Smooth muscle cell (in vitro differentiated cells): ENCODE measurements at regions not wholly inside any gene's neighbourhood (a gene's known extent, or its start where the extent isn't known, plus 50 kb on each side); places are given as distances from the start of the nearest gene placed in this dataset.

Experiments
- DNase-seq: peaks from one replicate; lab custom pipeline; 2025; ENCODE audit not compliant: unreplicated experiment; lab: John Stamatoyannopoulos, UW
- H2AFZ ChIP-seq: fragments of 200-600 bp; sonication (generic); 2 replicates; pipeline ENCODE4 v1.6.0; 2016; ENCODE audit warnings: antibody characterized with exemption, low read depth, mild to moderate bottlenecking
- H3F3A ChIP-seq: fragments of 200-600 bp; sonication (generic); 2 replicates; pipeline ENCODE4 v1.6.0; 2017; ENCODE audit warnings: antibody characterized with exemption, low read depth
- H3K27ac ChIP-seq: fragments of 200-600 bp; sonication (generic); 2 replicates; pipeline ENCODE4 v1.5.1; 2016; ENCODE audit warnings: low read depth, mild to moderate bottlenecking
- H3K27me3 ChIP-seq: fragments of 200-600 bp; sonication (generic); 2 replicates; pipeline ENCODE4 v1.6.1; 2016; ENCODE audit warnings: low read depth, mild to moderate bottlenecking
- H3K36me3 ChIP-seq: fragments of 200-600 bp; sonication (generic); 2 replicates; pipeline ENCODE4 v1.5.1; 2016; ENCODE audit warnings: low read depth
- H3K4me1 ChIP-seq: fragments of 200-600 bp; sonication (generic); 2 replicates; pipeline ENCODE4 v1.5.1; 2016; ENCODE audit warnings: low read depth
- H3K4me2 ChIP-seq: fragments of 200-600 bp; sonication (generic); 2 replicates; pipeline ENCODE4 v1.6.0; 2016; ENCODE audit warnings: mild to moderate bottlenecking
- H3K4me3 ChIP-seq: fragments of 200-600 bp; sonication (generic); 2 replicates; pipeline ENCODE4 v1.5.1; 2016; ENCODE audit warnings: mild to moderate bottlenecking
- H3K79me2 ChIP-seq: fragments of 200-600 bp; sonication (generic); 2 replicates; pipeline ENCODE4 v1.6.0; 2016; ENCODE audit warnings: low read depth, mild to moderate bottlenecking
- H3K9ac ChIP-seq: fragments of 200-600 bp; sonication (generic); 2 replicates; pipeline ENCODE4 v1.6.0; 2016; ENCODE audit warnings: low read depth
- H3K9me3 ChIP-seq: fragments of 200-600 bp; sonication (generic); replicated peaks from 2 replicates; pipeline ENCODE4 v1.5.1; 2016; ENCODE audit warnings: low read depth
- H4K20me1 ChIP-seq: fragments of 200-600 bp; sonication (generic); 2 replicates; pipeline ENCODE4 v1.6.0; 2016; ENCODE audit warnings: low read depth
- WGBS: methylation state at CpG from one replicate; pipeline ENCODE4 v1.1.7; 2016; ENCODE audit warnings: low lambda C conversion rate; 5-methylcytosine and 5-hydroxymethylcytosine counted together
- TF ChIP-seq, protein P1 (sequence below): fragments of 200-600 bp; sonication (generic); IDR thresholded peaks from 2 replicates; pipeline ENCODE4 v1.5.1; 2017; ENCODE audit warnings: borderline replicate concordance, mild to moderate bottlenecking, antibody characterized with exemption; ENCODE audit not compliant: insufficient read depth, poor library complexity, severe bottlenecking

DNA sequence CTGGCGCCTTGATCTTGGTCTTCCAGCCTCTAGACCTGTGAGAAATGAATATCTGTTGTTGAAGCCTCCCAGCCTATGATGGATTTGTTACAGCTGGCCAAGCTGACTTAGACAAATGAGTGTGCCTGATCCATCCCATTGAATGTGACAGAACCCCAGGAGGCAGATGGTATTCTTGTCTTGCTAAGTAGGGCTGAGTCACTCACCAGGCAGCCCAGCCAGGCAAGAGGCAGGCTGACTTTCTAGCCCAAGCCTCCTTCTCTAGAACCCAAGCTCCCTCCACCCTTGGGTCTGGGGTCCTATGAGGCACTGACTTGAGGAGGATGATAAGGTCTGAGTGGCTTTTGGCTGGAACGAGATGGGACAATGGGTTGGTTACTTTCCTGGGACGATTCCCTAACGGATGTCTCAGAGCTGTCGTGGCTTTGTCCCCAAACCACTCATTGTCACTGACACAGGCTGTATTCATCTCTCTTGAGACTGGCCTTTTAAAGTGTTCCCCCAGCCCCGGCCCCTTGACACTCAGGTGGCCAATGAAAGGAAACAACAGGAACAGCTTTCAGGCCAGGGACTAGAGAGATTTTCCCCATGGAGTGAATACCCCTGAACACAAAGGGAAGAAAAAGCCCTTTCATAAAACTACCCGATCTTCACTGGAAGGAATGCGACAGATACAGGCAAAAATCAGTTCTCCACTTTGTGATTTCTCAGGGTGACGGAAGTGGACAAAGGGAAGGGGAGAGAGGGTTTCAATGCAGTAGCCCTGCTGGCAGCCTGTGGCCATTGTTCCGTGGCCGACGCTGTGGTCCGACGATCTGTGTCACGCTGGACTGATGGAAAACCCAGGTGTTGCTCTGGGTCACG, 264.2 kb downstream of the AACS start:
- Histone ChIP-seq H3K4me1 (no peaks in the 10 kb centered on the region), H3K27me3 (peaks cover 4% of the 10 kb centered on the region), H3K79me2 (no peaks in the 10 kb centered on the region), H2AFZ (no peak overlapping the region), H3K9me3 (no peaks in the 10 kb centered on the region), H3K4me3 (no peak overlapping the region), H4K20me1 (no peaks in the 10 kb centered on the region), H3F3A (no peaks in the 10 kb centered on the region), H3K9ac (no peak overlapping the region), H3K4me2 (no peak overlapping the region), H3K36me3 (no peaks in the 10 kb centered on the region), H3K27ac (no peak overlapping the region)
- TF ChIP-seq, protein P1, sequence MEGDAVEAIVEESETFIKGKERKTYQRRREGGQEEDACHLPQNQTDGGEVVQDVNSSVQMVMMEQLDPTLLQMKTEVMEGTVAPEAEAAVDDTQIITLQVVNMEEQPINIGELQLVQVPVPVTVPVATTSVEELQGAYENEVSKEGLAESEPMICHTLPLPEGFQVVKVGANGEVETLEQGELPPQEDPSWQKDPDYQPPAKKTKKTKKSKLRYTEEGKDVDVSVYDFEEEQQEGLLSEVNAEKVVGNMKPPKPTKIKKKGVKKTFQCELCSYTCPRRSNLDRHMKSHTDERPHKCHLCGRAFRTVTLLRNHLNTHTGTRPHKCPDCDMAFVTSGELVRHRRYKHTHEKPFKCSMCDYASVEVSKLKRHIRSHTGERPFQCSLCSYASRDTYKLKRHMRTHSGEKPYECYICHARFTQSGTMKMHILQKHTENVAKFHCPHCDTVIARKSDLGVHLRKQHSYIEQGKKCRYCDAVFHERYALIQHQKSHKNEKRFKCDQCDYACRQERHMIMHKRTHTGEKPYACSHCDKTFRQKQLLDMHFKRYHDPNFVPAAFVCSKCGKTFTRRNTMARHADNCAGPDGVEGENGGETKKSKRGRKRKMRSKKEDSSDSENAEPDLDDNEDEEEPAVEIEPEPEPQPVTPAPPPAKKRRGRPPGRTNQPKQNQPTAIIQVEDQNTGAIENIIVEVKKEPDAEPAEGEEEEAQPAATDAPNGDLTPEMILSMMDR, result no peak
- WGBS, result 54% methylated on average over 16 of the region's 16 CpGs
- DNase-seq, result no peak

DNA sequence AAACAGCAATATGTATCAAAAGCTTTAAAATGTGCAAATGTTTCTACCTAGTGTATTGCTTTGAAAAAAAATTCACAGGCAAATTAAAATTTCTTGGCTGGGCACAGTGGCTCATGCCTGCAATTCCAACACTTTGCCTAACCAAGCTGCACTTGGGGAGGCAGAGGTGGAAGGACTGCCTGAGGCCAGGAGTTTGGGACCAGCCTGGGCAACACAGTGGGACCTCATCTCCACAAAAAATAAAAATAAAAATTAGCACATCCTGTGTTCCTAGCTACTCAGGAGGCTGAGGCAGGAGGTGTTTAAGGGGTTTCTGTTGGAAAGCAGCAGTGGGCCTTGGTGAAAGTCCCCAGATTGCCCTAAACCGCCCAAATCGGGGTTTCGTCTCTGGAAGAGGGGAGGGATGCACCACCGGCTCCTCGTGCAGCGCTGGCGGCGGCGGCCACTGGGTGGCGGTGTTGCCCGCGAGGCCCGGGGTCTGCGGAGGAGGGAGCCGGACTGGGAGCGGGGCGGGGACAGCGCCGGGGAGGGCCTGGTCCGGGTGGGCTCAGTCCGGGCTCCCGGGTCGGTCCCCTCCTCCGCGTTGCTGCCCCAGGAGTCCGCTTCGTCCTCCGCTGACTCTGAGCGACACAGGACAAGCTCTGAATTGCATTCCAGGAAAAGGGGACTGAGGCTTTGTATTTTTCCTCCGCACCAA, 265.6 kb downstream of the AACS start:
- Histone ChIP-seq H3K4me3 (peak overlapping the region; percentile 53), H4K20me1 (no peaks in the 10 kb centered on the region), H3K36me3 (no peaks in the 10 kb centered on the region), H3F3A (no peaks in the 10 kb centered on the region), H3K79me2 (no peaks in the 10 kb centered on the region), H3K27ac (no peak overlapping the region), H3K9me3 (no peaks in the 10 kb centered on the region), H3K27me3 (peaks cover 4% of the 10 kb centered on the region), H3K4me2 (peak overlapping the region; percentile 97), H3K4me1 (no peaks in the 10 kb centered on the region), H2AFZ (peak overlapping the region; percentile 98), H3K9ac (no peak overlapping the region)
- TF ChIP-seq, protein P1, result peak; percentile 95
- under 1% methylated on average over 21 of the region's 30 CpGs for WGBS
- DNase-seq, result peak; percentile 38

DNA sequence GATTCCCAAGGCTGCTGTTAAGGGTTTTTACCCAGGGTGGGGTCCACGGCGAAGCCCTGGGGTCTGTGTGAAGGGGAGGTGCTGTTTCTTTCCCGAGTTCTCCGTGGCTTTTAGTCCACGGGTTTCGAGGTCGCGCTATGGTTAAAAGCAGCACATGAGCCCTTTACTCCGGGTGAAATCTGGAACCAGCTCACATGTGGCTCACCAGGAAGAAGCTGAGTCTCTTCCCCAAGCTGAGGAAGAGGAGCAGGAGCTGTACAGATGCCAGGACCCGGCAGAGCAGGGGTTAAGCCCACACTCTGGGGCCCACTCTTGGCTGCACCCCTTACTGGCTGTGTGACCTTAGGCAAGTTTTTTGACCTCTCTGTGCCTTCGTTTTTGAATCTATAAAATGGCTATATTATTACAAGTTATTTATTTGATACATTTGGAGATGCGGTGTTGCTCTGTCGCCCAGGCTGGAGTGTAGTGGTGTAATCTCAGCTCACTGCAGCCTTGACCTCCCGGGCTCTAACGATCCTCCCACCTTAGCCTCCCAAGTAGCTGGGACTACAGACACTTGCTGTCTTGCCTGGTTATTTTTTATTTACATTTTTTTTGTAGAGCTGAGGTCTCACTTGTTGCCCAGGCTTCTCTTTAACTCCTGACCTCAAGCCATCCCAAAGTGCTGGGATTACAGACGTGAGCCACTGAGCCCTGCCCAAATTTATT, 266.3 kb downstream of the AACS start:
- DNase-seq, result no peak
- H3K9me3 ChIP-seq, result no peaks in the 10 kb centered on the region
- no peaks in the 10 kb centered on the region for H3K36me3 ChIP-seq
- H3K79me2 ChIP-seq, result no peaks in the 10 kb centered on the region
- H4K20me1 ChIP-seq, result no peaks in the 10 kb centered on the region
- H3K4me3 ChIP-seq, result peak overlapping the region; percentile 53
- H3K4me2 ChIP-seq, result peak overlapping the region; percentile 97
- H3K4me1 ChIP-seq, result no peaks in the 10 kb centered on the region
- no peak overlapping the region for H3K27ac ChIP-seq
- peaks cover 4% of the 10 kb centered on the region for H3K27me3 ChIP-seq
- no peaks in the 10 kb centered on the region for H3F3A ChIP-seq
- H3K9ac ChIP-seq, result no peak overlapping the region
- peak overlapping the region; percentile 98 for H2AFZ ChIP-seq
- TF ChIP-seq, protein P1, result no peak
- 37% methylated on average over 16 of the region's 16 CpGs for WGBS
